Panc1 (cell line): ENCODE measurements at regions not wholly inside any gene's neighbourhood (a gene's known extent, or its start where the extent isn't known, plus 50 kb on each side); places are given as distances from the start of the nearest gene placed in this dataset.

Experiments used
- ATAC-seq: fragments of 200-7000 bp; cut with Tn5 transposase; 2 replicates; pipeline ENCODE4 v1.9.1; 2020; ENCODE audit warnings: mild to moderate bottlenecking, moderate library complexity
- BruUV-seq: library from RNA; stranded (reverse); fragments of 400-500 nt; replicated peaks from 2 replicates; lab custom pipeline; 2021; lab: Mats Ljungman, UMichigan
- CTCF ChIA-PET: fragments of 300-600 bp; sonication (Branson Sonifier 250); formaldehyde crosslinking; loops from one replicate; lab custom pipeline; 2022; ENCODE audit warnings: antibody characterized with exemption; lab: Charles Lee
- POLR2A ChIA-PET: fragments of 300-600 bp; sonication (Branson Sonifier 250); formaldehyde crosslinking; loops from one replicate; lab custom pipeline; 2022; ENCODE audit warnings: antibody characterized with exemption; lab: Charles Lee
- DNase-seq: peaks from one replicate; pipeline ENCODE4 v3.0.0-alpha.2; 2010; ENCODE audit warnings: low read depth, low spot score
- H3K27ac ChIP-seq: 2 replicates; pipeline ENCODE4 v1.5.1; 2011; ENCODE audit warnings: mild to moderate bottlenecking, low read length, inconsistent platforms
- H3K27me3 ChIP-seq: fragments of 200-500 bp; sonication (Bioruptor generic); 2 replicates; pipeline ENCODE4 v1.6.0; 2014; ENCODE audit warnings: low read length, inconsistent platforms; ENCODE audit not compliant: control insufficient read depth, insufficient read depth
- H3K36me3 ChIP-seq: fragments of 200-500 bp; sonication (Bioruptor generic); 2 replicates; pipeline ENCODE4 v1.5.1; 2014; ENCODE audit warnings: inconsistent platforms, mild to moderate bottlenecking, low read length, moderate library complexity; ENCODE audit not compliant: control insufficient read depth, insufficient read depth
- H3K4me1 ChIP-seq: 2 replicates; pipeline ENCODE4 v1.5.1; 2011; ENCODE audit warnings: inconsistent platforms, mild to moderate bottlenecking, low read length, moderate library complexity; ENCODE audit not compliant: control insufficient read depth, insufficient read depth
- H3K4me3 ChIP-seq, 2 experiments: 2 replicates each; pipeline ENCODE4 v1.5.1; 2011 to 2012; ENCODE audit warnings: low read depth in 2 of 2, low read length in 2 of 2, mild to moderate bottlenecking in 2 of 2, inconsistent platforms in 1 of 2, moderate library complexity in 1 of 2
- H3K9me3 ChIP-seq: fragments of 200-500 bp; sonication (Bioruptor generic); 2 replicates; pipeline ENCODE4 v1.5.1; 2014; ENCODE audit warnings: low read depth, mild to moderate bottlenecking, inconsistent platforms, low read length, moderate library complexity; ENCODE audit not compliant: control insufficient read depth, insufficient read depth
- POLR2AphosphoS5 ChIP-seq: IDR thresholded peaks from 2 replicates; pipeline ENCODE4 v1.6.1; 2012; ENCODE audit warnings: mild to moderate bottlenecking, low read depth, low read length, moderate library complexity
- SIN3A ChIP-seq: IDR thresholded peaks from 2 replicates; pipeline ENCODE4 v1.6.1; 2012; ENCODE audit warnings: low read depth, mild to moderate bottlenecking, low read length, moderate library complexity, borderline replicate concordance; ENCODE audit not compliant: insufficient read depth
- TCF7L2 ChIP-seq: IDR thresholded peaks from 2 replicates; pipeline ENCODE4 v1.6.1; 2011; ENCODE audit warnings: mild to moderate bottlenecking, low read depth, low read length, inconsistent platforms
- in situ Hi-C: cut with HindIII; loops from 2 replicates; pipeline ENCODE4 v1.10.0; 2016; ENCODE audit warnings: low sequenced_read_pairs, low pct_unique_long_range_greater_than_20kb
- intact Hi-C: fragments of 100-400 bp; cut with micrococcal nuclease; formaldehyde crosslinking; loops from one replicate; pipeline ENCODE4 v1.10.0; 2022; ENCODE audit not compliant: unreplicated experiment
- TF ChIP-seq, protein P1 (sequence below): fragments of 450-650 bp; IDR thresholded peaks from 2 replicates; pipeline ENCODE4 v1.5.1; 2017; ENCODE audit warnings: mild to moderate bottlenecking
- TF ChIP-seq, protein P2 (sequence below), 2 experiments: IDR thresholded peaks; 2 replicates each; pipeline ENCODE4 v1.6.1; 2011 to 2012; ENCODE audit warnings: low read depth in 2 of 2, control low read depth in 1 of 2, low read length in 1 of 2, mild to moderate bottlenecking in 1 of 2, moderate library complexity in 1 of 2; ENCODE audit not compliant: insufficient read depth in 1 of 2

DNA sequence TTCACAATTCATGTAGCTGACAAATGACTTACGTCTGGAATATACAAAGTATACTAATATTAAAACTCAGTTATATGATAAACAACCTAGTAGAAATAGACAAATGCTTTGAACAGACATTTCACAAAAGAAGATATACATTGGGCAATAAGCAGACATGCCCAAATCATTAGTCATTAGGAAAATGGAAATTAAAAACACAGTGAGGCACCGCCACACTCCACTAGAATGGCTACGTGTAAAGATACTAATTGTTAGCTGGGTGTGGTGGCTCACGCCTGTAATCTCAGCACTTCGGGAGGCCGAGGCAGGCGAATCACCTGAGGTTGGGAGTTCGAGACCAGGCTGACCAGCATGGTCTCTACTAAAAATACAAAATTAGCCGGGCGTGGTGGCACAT is 248.9 kb upstream of the TMEM132C start:
- in situ Hi-C loops: no loop called here
- no TSS peak for BruUV-seq

DNA sequence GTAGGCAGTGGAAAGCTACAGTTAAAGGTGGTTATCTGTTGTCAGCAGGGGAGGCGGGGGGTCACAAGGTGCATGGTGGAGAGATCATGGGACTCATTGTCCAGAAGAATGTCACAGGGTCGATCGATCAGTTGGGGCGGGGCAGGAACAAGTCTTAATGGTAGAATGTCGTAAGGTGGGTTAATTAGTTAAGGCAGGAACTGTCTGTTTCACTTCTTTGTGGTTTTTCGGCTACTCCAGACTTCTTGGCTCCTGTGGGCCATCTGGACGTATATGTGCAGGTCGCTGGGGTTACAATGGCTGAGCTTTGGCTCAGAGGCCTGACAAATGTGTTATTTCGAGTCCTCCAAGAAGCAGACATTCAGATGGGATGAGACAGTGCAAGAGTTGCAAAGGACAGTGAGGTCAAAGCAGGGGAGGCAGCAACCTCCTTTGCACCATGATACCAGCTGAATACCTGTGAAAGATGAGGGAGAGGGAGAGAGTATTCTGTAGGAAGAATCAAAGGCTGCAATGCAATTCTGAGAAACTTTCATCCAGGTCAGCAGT is 246.9 kb upstream of the TMEM132C start:
- Histone ChIP-seq H3K27me3 (no peaks in the 10 kb centered on the region), H3K36me3 (no peaks in the 10 kb centered on the region), H3K4me1 (no peaks in the 10 kb centered on the region), H3K27ac (no peak overlapping the region), H3K4me3 (no peak overlapping the region), H3K9me3 (no peaks in the 10 kb centered on the region)
- TF ChIP-seq TCF7L2: no peak
- no peak for TF ChIP-seq POLR2AphosphoS5
- TF ChIP-seq, protein P1, sequence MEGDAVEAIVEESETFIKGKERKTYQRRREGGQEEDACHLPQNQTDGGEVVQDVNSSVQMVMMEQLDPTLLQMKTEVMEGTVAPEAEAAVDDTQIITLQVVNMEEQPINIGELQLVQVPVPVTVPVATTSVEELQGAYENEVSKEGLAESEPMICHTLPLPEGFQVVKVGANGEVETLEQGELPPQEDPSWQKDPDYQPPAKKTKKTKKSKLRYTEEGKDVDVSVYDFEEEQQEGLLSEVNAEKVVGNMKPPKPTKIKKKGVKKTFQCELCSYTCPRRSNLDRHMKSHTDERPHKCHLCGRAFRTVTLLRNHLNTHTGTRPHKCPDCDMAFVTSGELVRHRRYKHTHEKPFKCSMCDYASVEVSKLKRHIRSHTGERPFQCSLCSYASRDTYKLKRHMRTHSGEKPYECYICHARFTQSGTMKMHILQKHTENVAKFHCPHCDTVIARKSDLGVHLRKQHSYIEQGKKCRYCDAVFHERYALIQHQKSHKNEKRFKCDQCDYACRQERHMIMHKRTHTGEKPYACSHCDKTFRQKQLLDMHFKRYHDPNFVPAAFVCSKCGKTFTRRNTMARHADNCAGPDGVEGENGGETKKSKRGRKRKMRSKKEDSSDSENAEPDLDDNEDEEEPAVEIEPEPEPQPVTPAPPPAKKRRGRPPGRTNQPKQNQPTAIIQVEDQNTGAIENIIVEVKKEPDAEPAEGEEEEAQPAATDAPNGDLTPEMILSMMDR: no peak
- no peak for TF ChIP-seq SIN3A
- TF ChIP-seq, protein P2, sequence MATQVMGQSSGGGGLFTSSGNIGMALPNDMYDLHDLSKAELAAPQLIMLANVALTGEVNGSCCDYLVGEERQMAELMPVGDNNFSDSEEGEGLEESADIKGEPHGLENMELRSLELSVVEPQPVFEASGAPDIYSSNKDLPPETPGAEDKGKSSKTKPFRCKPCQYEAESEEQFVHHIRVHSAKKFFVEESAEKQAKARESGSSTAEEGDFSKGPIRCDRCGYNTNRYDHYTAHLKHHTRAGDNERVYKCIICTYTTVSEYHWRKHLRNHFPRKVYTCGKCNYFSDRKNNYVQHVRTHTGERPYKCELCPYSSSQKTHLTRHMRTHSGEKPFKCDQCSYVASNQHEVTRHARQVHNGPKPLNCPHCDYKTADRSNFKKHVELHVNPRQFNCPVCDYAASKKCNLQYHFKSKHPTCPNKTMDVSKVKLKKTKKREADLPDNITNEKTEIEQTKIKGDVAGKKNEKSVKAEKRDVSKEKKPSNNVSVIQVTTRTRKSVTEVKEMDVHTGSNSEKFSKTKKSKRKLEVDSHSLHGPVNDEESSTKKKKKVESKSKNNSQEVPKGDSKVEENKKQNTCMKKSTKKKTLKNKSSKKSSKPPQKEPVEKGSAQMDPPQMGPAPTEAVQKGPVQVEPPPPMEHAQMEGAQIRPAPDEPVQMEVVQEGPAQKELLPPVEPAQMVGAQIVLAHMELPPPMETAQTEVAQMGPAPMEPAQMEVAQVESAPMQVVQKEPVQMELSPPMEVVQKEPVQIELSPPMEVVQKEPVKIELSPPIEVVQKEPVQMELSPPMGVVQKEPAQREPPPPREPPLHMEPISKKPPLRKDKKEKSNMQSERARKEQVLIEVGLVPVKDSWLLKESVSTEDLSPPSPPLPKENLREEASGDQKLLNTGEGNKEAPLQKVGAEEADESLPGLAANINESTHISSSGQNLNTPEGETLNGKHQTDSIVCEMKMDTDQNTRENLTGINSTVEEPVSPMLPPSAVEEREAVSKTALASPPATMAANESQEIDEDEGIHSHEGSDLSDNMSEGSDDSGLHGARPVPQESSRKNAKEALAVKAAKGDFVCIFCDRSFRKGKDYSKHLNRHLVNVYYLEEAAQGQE (IDR thresholded peaks at IDR 0.05; ENCODE audit: insufficient read depth in 1 of 2, low read depth in 2 of 2, low read length in 1 of 2): no peak
- ATAC-seq (no peak), DNase-seq (no peak)
- ChIA-PET POLR2A (no interaction called here), CTCF (interaction anchor here (0.9 kb wide), 1 partner anchor 191 kb away, joined by 3 read pairs; no protein-coding TSS in a partner anchor)
- BruUV-seq: no TSS peak
- intact Hi-C loops: no loop called here
- in situ Hi-C loops: no loop called here

More for the DNA sequence above, 248.9 kb upstream of the TMEM132C start:
- Histone ChIP-seq H3K27ac (no peak overlapping the region), H3K27me3 (no peaks in the 10 kb centered on the region), H3K4me1 (no peaks in the 10 kb centered on the region), H3K9me3 (no peaks in the 10 kb centered on the region), H3K36me3 (no peaks in the 10 kb centered on the region), H3K4me3 (no peak overlapping the region)
- intact Hi-C loops: no loop called here
- CTCF ChIA-PET: no interaction called here
- ATAC-seq (no peak), DNase-seq (no peak)
- TF ChIP-seq, protein P1: no peak
- TF ChIP-seq, protein P2 (IDR thresholded peaks at IDR 0.05; ENCODE audit: insufficient read depth in 1 of 2, low read depth in 2 of 2, low read length in 1 of 2): no peak
- TF ChIP-seq SIN3A (no peak), TCF7L2 (no peak), POLR2AphosphoS5 (no peak)
- POLR2A ChIA-PET: no interaction called here
